ENCODE measurements at regions not wholly inside any gene's neighbourhood (a gene's known extent, or its start where the extent isn't known, plus 50 kb on each side); places are given as distances from the start of the nearest gene placed in this dataset.
A peak's percentile ranks its signal among the peaks of the same experiment; 100 is the strongest.

DNA sequence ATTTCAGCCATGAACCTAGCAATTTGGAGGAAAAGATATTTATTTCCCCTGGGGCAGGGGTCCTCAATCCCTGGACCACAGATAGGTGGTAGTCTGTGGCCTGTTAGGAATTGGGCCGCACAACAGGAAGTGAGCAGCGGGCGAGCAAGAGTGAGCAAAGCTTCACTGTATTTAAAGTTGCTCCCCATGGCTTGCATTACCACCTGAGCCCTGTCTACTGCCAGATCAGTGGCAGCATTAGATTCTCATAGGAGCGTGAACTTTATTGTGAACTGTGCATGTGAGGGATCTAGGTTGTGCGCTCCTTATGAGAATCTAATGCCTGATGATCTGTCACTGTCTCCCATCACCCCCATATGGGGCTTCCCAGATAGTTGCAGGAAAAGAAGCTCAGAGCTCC lies 127.6 kb downstream of the ICOS start:
- Histone ChIP-seq H3K4me3 (no peak overlapping the region), H3K27me3 (no peaks in the 10 kb centered on the region), H3K36me3 (no peaks in the 10 kb centered on the region), H3K27ac (no peak overlapping the region), H3K9me3 (replicated peaks) (no peaks in the 10 kb centered on the region), H3K4me1 (no peaks in the 10 kb centered on the region)
- no peak for DNase-seq

GRCh38 chr2:204065566-204065965 lies 129.0 kb downstream of the ICOS start:
- no peak for DNase-seq
- Histone ChIP-seq H3K9me3 (replicated peaks) (no peaks in the 10 kb centered on the region), H3K4me1 (no peaks in the 10 kb centered on the region), H3K27me3 (no peaks in the 10 kb centered on the region), H3K4me3 (no peak overlapping the region), H3K36me3 (no peaks in the 10 kb centered on the region), H3K27ac (no peak overlapping the region)

DNA sequence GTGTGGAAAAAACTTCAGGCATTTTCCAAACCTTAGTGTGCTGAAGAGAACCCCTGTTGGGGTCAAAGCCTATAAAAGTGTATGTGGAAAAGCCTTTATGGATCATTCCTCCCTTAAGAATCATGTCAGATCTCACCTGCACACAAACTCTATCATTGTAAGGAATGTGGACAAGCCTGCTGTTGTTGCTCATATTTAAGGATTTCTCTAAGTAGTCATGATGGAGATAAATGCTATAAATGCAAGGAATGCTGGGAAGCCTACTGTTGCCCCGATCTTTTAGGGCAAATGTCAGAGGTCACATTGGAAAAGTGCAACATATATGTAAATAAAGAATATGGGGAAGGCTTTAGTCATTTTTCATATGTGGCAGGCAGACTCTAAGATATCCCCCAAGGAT lies 129.5 kb downstream of the ICOS start:
- no peaks in the 10 kb centered on the region for H3K9me3 ChIP-seq (replicated peaks)
- H3K27me3 ChIP-seq = no peaks in the 10 kb centered on the region
- no peak overlapping the region for H3K27ac ChIP-seq
- H3K36me3 ChIP-seq = no peaks in the 10 kb centered on the region
- no peak overlapping the region for H3K4me3 ChIP-seq
- no peak for DNase-seq
- no peaks in the 10 kb centered on the region for H3K4me1 ChIP-seq

DNA sequence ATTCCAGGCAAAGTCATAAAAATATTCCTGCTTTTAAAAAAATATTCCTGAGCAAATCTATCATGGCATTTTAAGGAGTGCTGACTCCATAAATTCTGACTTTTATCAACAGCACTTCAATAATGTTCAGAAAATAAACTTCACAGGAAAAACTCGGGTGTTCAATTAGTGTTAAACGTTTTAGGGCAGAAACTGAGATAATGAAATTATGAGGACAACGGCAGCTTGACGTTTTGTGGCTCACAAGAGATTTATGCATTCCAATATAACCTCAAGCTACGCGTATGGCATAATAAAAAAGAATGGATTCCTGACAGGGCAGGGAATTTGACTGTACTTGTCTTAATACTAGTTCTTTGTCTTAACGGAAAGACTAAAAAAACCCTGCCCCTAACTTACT lies 133.2 kb downstream of the ICOS start:
- H3K36me3 ChIP-seq = no peaks in the 10 kb centered on the region
- no peaks in the 10 kb centered on the region for H3K4me1 ChIP-seq
- H3K27me3 ChIP-seq = no peaks in the 10 kb centered on the region
- no peak overlapping the region for H3K4me3 ChIP-seq
- H3K9me3 ChIP-seq (replicated peaks) = no peaks in the 10 kb centered on the region
- no peak for DNase-seq
- no peak overlapping the region for H3K27ac ChIP-seq

- DNase-seq = peak; percentile 27 to 61
- Histone ChIP-seq H3K27ac (no peak overlapping the region), H3K27me3 (no peaks in the 10 kb centered on the region), H3K4me1 (no peaks in the 10 kb centered on the region), H3K9me3 (replicated peaks) (no peaks in the 10 kb centered on the region), H3K4me3 (no peak overlapping the region), H3K36me3 (no peaks in the 10 kb centered on the region)
These were observed 136.1 kb downstream of the ICOS start for GRCh38 chr2:204072443-204073324.

- no peaks in the 10 kb centered on the region for H3K27me3 ChIP-seq
- no peak for DNase-seq
These were observed 137.9 kb downstream of the ICOS start for GRCh38 chr2:204074456-204074855.

DNA sequence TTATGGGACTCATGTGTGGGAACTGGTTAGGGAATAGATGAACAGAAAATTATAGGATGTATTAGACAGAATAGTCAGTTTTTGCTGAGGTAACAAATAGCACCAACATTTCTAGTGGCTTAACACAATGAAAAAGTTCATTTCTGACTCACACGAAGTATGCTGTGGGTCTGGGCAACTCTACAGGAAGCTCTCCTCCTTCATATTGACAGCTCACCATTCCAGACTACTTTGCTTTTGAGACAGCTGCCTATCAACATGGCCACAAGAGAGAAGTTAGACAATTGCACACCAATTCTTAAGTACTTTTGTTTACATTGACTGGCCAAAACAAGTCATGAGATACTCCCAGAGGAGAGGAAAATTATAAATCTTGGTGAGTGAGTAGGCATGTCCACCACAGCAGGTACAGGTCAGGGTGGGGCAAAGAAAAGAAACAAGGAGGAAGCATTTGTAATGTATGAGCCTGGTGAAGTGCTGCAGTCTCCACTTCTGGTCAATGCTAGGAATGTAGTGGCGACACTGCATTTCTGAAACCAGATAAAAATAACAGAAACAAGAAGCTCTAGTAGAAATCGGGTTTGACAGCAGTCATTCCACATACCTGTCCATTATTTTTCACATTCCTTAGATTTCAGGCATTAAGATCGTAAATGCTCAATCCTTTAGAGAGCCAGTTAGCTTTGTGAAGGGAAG lies 141.6 kb downstream of the ICOS start:
- H3K27me3 ChIP-seq = no peaks in the 10 kb centered on the region
- no peak overlapping the region for H3K27ac ChIP-seq
- H3K9me3 ChIP-seq (replicated peaks) = no peaks in the 10 kb centered on the region
- no peaks in the 10 kb centered on the region for H3K36me3 ChIP-seq
- H3K4me1 ChIP-seq = no peaks in the 10 kb centered on the region
- no peak for DNase-seq
- H3K4me3 ChIP-seq = no peak overlapping the region

More at GRCh38 chr2:204074456-204074855, 137.9 kb downstream of the ICOS start:
- Histone ChIP-seq H3K4me3 (no peak overlapping the region), H3K36me3 (no peaks in the 10 kb centered on the region), H3K27ac (no peak overlapping the region), H3K9me3 (replicated peaks) (no peaks in the 10 kb centered on the region), H3K4me1 (no peaks in the 10 kb centered on the region)

GRCh38 chr2:204081487-204082425 lies 145.2 kb downstream of the ICOS start:
- DNase-seq = no peak
- Histone ChIP-seq H3K9me3 (replicated peaks) (no peaks in the 10 kb centered on the region), H3K36me3 (no peaks in the 10 kb centered on the region), H3K27ac (no peak overlapping the region), H3K4me1 (no peaks in the 10 kb centered on the region), H3K27me3 (no peaks in the 10 kb centered on the region), H3K4me3 (no peak overlapping the region)

GRCh38 chr2:204086167-204086566 lies 149.6 kb downstream of the ICOS start:
- Histone ChIP-seq H3K27ac (no peak overlapping the region), H3K4me3 (no peak overlapping the region), H3K4me1 (no peaks in the 10 kb centered on the region), H3K36me3 (no peaks in the 10 kb centered on the region), H3K27me3 (no peaks in the 10 kb centered on the region), H3K9me3 (replicated peaks) (no peaks in the 10 kb centered on the region)
- no peak for DNase-seq

DNA sequence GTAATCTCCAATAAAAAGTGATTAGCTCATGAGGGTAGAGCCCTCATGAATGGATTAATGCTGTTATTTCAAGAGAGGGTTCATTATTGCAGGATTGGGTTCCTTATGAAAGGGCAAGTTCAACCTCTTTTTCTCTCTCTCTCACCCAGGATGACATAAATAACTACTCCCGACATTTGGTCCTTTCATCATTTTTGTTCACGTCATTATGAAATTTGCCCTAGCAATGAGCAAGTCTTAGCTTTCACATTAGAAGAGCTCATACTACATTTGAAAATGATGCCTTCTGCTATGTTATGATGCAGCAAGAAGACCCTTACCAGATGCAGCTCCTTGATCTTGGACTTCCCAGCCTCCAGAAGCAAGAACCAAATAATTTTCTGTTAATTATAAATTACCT lies 152.5 kb downstream of the ICOS start:
- no peak for DNase-seq
- Histone ChIP-seq H3K4me3 (no peak overlapping the region), H3K27me3 (no peaks in the 10 kb centered on the region), H3K4me1 (no peaks in the 10 kb centered on the region), H3K9me3 (replicated peaks) (no peaks in the 10 kb centered on the region), H3K36me3 (no peaks in the 10 kb centered on the region), H3K27ac (no peak overlapping the region)

DNA sequence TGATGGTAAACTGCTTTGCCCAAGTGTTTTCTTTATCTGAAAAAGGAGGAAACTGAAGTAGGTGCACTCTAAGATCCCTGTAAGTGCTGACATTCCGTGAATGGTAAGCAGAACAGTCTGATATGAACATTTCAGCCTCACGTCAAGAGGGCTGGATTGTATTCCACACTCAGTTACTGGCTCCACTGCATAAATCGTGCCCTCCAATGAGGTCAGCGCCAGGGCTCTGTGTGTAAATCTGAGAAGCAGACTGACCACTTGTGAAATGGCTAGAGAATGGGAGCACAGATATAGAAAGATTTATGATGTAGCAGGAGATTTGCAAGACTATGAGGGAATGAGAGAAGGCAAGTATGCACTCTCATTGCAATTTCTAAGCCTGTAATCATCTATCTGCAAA lies 153.0 kb downstream of the ICOS start:
- Histone ChIP-seq H3K27ac (no peak overlapping the region), H3K9me3 (replicated peaks) (no peaks in the 10 kb centered on the region), H3K36me3 (no peaks in the 10 kb centered on the region), H3K4me1 (no peaks in the 10 kb centered on the region), H3K4me3 (no peak overlapping the region), H3K27me3 (no peaks in the 10 kb centered on the region)
- DNase-seq = no peak

- H3K27ac ChIP-seq = no peak overlapping the region
- DNase-seq = no peak
These were observed 153.5 kb downstream of the ICOS start for GRCh38 chr2:204090021-204090420.

DNA sequence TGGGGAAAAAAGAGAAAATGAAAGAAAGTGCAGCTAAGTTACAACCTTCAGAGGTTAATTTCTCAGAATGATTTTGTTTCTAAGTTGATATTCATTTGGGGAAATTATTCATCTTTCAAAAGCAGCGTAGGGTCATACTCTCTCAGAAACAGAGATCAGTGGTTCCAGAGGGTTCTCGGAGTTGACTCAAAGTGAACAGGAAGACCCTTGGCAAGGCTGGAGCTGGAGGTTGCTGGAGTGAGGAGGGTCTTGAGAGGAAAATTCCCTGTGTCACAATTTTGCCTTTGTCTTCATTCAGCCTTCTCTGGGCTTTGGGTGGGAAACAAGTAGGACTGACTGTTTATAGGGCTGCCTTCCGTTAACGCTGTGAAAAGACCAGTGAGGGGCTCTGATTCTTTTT lies 168.2 kb downstream of the ICOS start:
- no peaks in the 10 kb centered on the region for H3K9me3 ChIP-seq (replicated peaks)
- H3K36me3 ChIP-seq = no peaks in the 10 kb centered on the region
- H3K27me3 ChIP-seq = no peaks in the 10 kb centered on the region
- no peak overlapping the region for H3K27ac ChIP-seq
- H3K4me3 ChIP-seq = no peak overlapping the region
- no peak for DNase-seq
- H3K4me1 ChIP-seq = peaks cover 3% of the 10 kb centered on the region

More at GRCh38 chr2:204090021-204090420, 153.5 kb downstream of the ICOS start:
- no peaks in the 10 kb centered on the region for H3K27me3 ChIP-seq
- no peak overlapping the region for H3K4me3 ChIP-seq
- H3K4me1 ChIP-seq = no peaks in the 10 kb centered on the region
- H3K9me3 ChIP-seq (replicated peaks) = no peaks in the 10 kb centered on the region
- H3K36me3 ChIP-seq = no peaks in the 10 kb centered on the region

GRCh38 chr2:204108330-204108751 lies 171.8 kb downstream of the ICOS start:
- H3K4me1 ChIP-seq = peaks cover 3% of the 10 kb centered on the region
- H3K27ac ChIP-seq = no peak overlapping the region
- H3K27me3 ChIP-seq = no peaks in the 10 kb centered on the region
- no peaks in the 10 kb centered on the region for H3K36me3 ChIP-seq
- no peaks in the 10 kb centered on the region for H3K9me3 ChIP-seq (replicated peaks)
- no peak overlapping the region for H3K4me3 ChIP-seq
- peak; percentile 42 to 77 for DNase-seq

Data from SJCRH30 (cell line).